ENCODE measurements at regions not wholly inside any gene's neighbourhood (a gene's known extent, or its start where the extent isn't known, plus 50 kb on each side); places are given as distances from the start of the nearest gene placed in this dataset.

DNA sequence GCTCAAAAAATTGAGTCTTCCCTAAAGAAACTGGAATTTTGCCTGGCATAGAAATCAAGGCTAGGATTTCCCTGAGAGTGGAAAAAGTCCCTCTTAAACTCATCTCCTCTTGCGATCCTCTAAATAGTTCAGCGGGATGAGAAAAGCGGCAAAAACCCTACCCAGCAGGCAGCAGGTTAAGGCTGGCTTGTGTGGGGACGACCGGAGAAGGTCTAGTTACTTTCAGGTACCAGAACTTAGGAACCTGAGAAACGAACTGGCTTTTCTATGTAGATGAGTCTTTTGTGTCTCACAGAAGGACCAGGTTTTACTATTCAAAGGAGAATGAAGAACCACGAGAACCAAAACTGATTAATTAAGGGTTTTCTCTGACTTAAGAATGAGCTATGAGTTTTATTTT is 523.7 kb upstream of the TGFBR2 start:
- TF ChIP-seq EZH2 (IDR thresholded peaks at IDR 0.05) (no peak), POLR2AphosphoS5 (IDR thresholded peaks at IDR 0.05; ENCODE audit: borderline replicate concordance, low read depth, low read length) (no peak)
